ENCODE measurements at regions not wholly inside any gene's neighbourhood (a gene's known extent, or its start where the extent isn't known, plus 50 kb on each side); places are given as distances from the start of the nearest gene placed in this dataset.

DNA sequence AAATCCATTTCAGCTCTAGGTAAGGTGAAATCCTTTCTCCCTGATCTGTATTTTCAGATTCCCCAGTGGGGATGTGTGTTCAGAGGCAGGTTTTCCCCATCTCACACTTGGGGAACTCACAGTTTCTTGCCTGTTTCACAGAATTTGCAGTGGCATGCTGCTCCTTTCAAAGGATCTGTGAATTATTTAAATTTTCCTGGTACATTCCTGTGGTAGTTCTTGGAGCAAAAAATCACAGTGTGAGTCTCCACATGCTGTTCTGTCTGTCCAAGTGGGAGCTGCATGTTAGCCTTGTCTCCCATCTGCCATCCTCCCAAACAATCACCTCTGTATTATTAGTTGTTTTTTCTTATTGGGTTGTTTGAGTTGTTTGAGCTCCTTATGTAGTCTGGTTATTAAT is 372.9 kb downstream of the ARL6IP6 start:
- no peaks in the 10 kb centered on the region for H3K4me1 Mint-ChIP-seq (ENCODE audit: unreplicated experiment)
- no peaks in the 10 kb centered on the region for H3K36me3 Mint-ChIP-seq

DNA sequence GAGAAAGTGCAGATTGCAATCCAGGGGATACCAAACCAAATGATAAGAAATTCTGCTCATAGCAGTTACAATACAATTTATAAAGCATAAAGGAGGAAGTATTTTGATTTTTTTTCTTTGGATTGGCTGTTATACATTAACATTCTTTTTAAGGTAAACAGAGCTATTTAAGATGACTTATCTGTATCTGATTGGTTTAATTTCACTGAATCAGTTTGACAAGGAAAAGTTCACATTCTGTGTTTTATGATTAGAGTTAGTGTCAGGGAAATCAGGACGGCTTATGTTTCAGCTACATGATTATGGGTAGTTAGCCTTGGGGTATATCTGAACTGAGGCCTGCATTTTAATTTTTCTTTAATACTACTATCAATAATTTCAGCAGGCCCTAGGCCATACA is 360.9 kb downstream of the ARL6IP6 start:
- H3K9me3 Mint-ChIP-seq, result peaks cover 4% of the 10 kb centered on the region
- no peak overlapping the region for H3K27ac Mint-ChIP-seq
- no peaks in the 10 kb centered on the region for H3K36me3 Mint-ChIP-seq
- H3K4me1 Mint-ChIP-seq (ENCODE audit: unreplicated experiment), result no peaks in the 10 kb centered on the region
- H3K27me3 Mint-ChIP-seq, result no peaks in the 10 kb centered on the region
- DNase-seq (ENCODE audit: extremely low spot score, unreplicated experiment), result no peak
- no peak overlapping the region for H3K4me3 Mint-ChIP-seq
- TF ChIP-seq, protein P1, sequence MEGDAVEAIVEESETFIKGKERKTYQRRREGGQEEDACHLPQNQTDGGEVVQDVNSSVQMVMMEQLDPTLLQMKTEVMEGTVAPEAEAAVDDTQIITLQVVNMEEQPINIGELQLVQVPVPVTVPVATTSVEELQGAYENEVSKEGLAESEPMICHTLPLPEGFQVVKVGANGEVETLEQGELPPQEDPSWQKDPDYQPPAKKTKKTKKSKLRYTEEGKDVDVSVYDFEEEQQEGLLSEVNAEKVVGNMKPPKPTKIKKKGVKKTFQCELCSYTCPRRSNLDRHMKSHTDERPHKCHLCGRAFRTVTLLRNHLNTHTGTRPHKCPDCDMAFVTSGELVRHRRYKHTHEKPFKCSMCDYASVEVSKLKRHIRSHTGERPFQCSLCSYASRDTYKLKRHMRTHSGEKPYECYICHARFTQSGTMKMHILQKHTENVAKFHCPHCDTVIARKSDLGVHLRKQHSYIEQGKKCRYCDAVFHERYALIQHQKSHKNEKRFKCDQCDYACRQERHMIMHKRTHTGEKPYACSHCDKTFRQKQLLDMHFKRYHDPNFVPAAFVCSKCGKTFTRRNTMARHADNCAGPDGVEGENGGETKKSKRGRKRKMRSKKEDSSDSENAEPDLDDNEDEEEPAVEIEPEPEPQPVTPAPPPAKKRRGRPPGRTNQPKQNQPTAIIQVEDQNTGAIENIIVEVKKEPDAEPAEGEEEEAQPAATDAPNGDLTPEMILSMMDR (conservative IDR thresholded peaks at IDR 0.05), result no peak

More for the DNA sequence above, 372.9 kb downstream of the ARL6IP6 start:
- no peak overlapping the region for H3K27ac Mint-ChIP-seq
- H3K27me3 Mint-ChIP-seq, result no peaks in the 10 kb centered on the region
- no peak overlapping the region for H3K4me3 Mint-ChIP-seq
- DNase-seq (ENCODE audit: extremely low spot score, unreplicated experiment), result no peak
- TF ChIP-seq, protein P1 (conservative IDR thresholded peaks at IDR 0.05), result no peak
- H3K9me3 Mint-ChIP-seq, result no peaks in the 10 kb centered on the region

DNA sequence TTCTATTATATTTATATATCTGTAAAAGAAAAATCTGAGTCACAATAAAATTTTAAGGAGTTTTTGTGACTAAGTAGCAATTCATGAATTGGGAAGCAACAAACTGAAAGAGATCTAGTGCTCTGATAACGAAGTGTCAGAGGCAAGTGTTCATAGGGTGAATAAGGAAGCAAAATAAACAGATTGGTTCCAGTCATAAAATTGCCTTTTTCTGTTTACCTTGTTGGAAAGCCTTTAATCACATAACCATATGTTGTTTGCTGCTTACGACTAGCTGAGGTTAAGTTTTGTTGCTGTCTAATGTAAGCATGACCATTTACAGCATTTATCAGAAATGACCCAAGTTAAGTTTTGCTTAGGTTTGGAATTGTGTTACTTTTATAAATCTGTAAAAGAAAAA is 358.9 kb downstream of the ARL6IP6 start:
- Mint-ChIP-seq H3K9me3 (no peaks in the 10 kb centered on the region), H3K36me3 (no peaks in the 10 kb centered on the region), H3K4me3 (no peak overlapping the region), H3K4me1 (ENCODE audit: unreplicated experiment) (no peaks in the 10 kb centered on the region), H3K27ac (no peak overlapping the region), H3K27me3 (no peaks in the 10 kb centered on the region)
- DNase-seq (ENCODE audit: extremely low spot score, unreplicated experiment), result no peak
- TF ChIP-seq, protein P1 (conservative IDR thresholded peaks at IDR 0.05), result no peak

DNA sequence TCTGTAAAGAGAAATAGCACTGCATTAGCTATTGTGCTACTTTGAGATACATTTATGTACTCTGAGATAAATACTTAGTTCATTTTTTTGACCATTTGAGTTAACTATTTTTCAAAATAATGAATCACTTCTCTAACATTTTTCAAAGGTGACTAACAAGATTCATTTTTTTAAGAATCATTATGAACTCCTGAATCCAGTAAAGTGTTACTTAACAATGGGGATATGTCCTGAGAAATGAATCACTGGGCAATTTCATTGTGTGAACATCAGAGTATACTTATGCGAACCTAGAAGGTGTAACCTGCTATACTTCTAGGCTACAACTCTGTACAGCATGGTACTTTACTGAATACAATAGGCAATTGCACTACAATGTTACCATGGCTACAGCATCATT is 355.8 kb downstream of the ARL6IP6 start:
- no peaks in the 10 kb centered on the region for H3K27me3 Mint-ChIP-seq
- TF ChIP-seq, protein P1 (conservative IDR thresholded peaks at IDR 0.05), result no peak
- H3K27ac Mint-ChIP-seq, result no peak overlapping the region
- H3K4me1 Mint-ChIP-seq (ENCODE audit: unreplicated experiment), result no peaks in the 10 kb centered on the region
- no peak for DNase-seq (ENCODE audit: extremely low spot score, unreplicated experiment)
- H3K9me3 Mint-ChIP-seq, result no peaks in the 10 kb centered on the region
- no peaks in the 10 kb centered on the region for H3K36me3 Mint-ChIP-seq
- H3K4me3 Mint-ChIP-seq, result no peak overlapping the region

DNA sequence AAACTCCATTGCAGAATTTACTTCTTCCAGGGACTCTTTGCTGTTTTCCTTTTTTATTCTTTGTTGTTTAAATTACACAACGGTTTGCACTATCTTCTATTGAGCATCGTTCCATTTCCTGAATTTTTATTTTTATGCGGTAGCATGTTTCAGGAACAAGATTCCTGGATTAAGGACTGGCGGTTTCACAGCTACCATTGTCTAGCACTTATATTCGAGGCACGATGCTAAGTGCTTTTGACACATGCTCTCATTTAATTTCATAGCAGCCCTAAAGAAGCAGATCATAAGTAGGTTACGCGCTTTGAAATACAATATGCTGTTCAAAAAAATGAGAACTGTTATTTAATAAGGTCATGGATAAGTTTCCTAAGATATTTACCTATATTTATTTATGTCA is 354.4 kb downstream of the ARL6IP6 start:
- Mint-ChIP-seq H3K9me3 (no peaks in the 10 kb centered on the region), H3K36me3 (no peaks in the 10 kb centered on the region), H3K4me1 (ENCODE audit: unreplicated experiment) (no peaks in the 10 kb centered on the region), H3K27me3 (no peaks in the 10 kb centered on the region), H3K27ac (no peak overlapping the region), H3K4me3 (no peak overlapping the region)
- no peak for DNase-seq (ENCODE audit: extremely low spot score, unreplicated experiment)
- TF ChIP-seq, protein P1 (conservative IDR thresholded peaks at IDR 0.05), result no peak

DNA sequence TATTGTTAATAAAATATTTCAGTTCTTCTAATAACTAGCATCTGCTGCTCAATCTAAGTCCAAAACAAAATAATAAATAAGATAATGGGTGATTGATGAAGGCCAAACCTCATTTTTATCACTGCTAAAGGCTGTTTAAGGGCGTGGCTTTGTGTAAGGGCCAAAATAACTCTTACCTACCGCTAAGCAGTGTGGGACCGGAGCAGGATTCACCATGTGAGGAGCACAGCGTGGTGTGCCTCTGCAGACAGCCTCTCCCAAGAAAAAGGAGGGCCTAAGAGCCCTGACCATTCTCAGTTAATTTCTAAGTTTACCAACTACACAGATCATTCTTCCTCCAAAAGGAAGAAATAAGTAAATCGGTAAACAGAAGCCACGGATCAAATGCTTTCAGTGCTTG is 353.7 kb downstream of the ARL6IP6 start:
- no peaks in the 10 kb centered on the region for H3K4me1 Mint-ChIP-seq (ENCODE audit: unreplicated experiment)
- no peaks in the 10 kb centered on the region for H3K36me3 Mint-ChIP-seq
- no peaks in the 10 kb centered on the region for H3K9me3 Mint-ChIP-seq
- DNase-seq (ENCODE audit: extremely low spot score, unreplicated experiment), result no peak
- no peak overlapping the region for H3K4me3 Mint-ChIP-seq
- no peak overlapping the region for H3K27ac Mint-ChIP-seq
- no peaks in the 10 kb centered on the region for H3K27me3 Mint-ChIP-seq
- TF ChIP-seq, protein P1 (conservative IDR thresholded peaks at IDR 0.05), result no peak

All from type B pancreatic cell (in vitro differentiated cells).